HepG2 (cell line): ENCODE measurements at regions not wholly inside any gene's neighbourhood (a gene's known extent, or its start where the extent isn't known, plus 50 kb on each side); places are given as distances from the start of the nearest gene placed in this dataset.

Experiments used
- AKNA ChIP-seq: sonication (generic); formaldehyde crosslinking; IDR thresholded peaks from 2 replicates; pipeline ENCODE4 v1.4.0; 2020; ENCODE audit warnings: missing genetic modification reagents, borderline replicate concordance
- FOXO4 ChIP-seq: sonication (generic); formaldehyde crosslinking; conservative IDR thresholded peaks from 2 replicates; pipeline ENCODE4 v1.8.1; 2023; ENCODE audit warnings: missing genetic modification reagents
- HMGXB3 ChIP-seq: sonication (generic); formaldehyde crosslinking; IDR thresholded peaks from 2 replicates; pipeline ENCODE4 v1.4.0; 2020; ENCODE audit warnings: missing genetic modification reagents, borderline replicate concordance
- NFYB ChIP-seq: sonication (generic); formaldehyde crosslinking; IDR thresholded peaks from 2 replicates; pipeline ENCODE4 v1.4.0; 2020; ENCODE audit warnings: missing genetic modification reagents
- NFYC ChIP-seq: IDR thresholded peaks from 2 replicates; pipeline ENCODE4 v1.6.1; 2016; ENCODE audit warnings: missing genetic modification reagents, missing compliant biosample characterization
- RBAK ChIP-seq: sonication (generic); formaldehyde crosslinking; IDR thresholded peaks from 2 replicates; pipeline ENCODE4 v1.5.1; 2020; ENCODE audit warnings: mild to moderate bottlenecking, missing genetic modification reagents
- SP5 ChIP-seq: IDR thresholded peaks from 2 replicates; pipeline ENCODE4 v1.6.1; 2016; ENCODE audit warnings: low read depth, borderline replicate concordance
- TEAD2 ChIP-seq: sonication (generic); formaldehyde crosslinking; IDR thresholded peaks from 2 replicates; pipeline ENCODE4 v1.9.0; 2021; ENCODE audit warnings: missing genetic modification reagents
- THYN1 ChIP-seq: sonication (generic); formaldehyde crosslinking; IDR thresholded peaks from 2 replicates; pipeline ENCODE4 v1.8.1; 2023; ENCODE audit warnings: low read depth, mild to moderate bottlenecking, moderate library complexity, missing genetic modification reagents, borderline replicate concordance
- ZBTB1 ChIP-seq: sonication (generic); formaldehyde crosslinking; IDR thresholded peaks from 2 replicates; pipeline ENCODE4 v1.4.0; 2020; ENCODE audit warnings: missing genetic modification reagents, borderline replicate concordance
- ZNF687 ChIP-seq: sonication (generic); formaldehyde crosslinking; IDR thresholded peaks from 2 replicates; pipeline ENCODE4 v1.5.1; 2020; ENCODE audit warnings: mild to moderate bottlenecking, missing genetic modification reagents, moderate library complexity
- ZNF740 ChIP-seq: sonication (generic); formaldehyde crosslinking; IDR thresholded peaks from 2 replicates; pipeline ENCODE4 v1.4.0; 2020; ENCODE audit warnings: missing genetic modification reagents
- ZSCAN22 ChIP-seq: sonication (generic); formaldehyde crosslinking; IDR thresholded peaks from 2 replicates; pipeline ENCODE4 v1.4.0; 2020; ENCODE audit warnings: mild to moderate bottlenecking, missing genetic modification reagents

- TF ChIP-seq HMGXB3 (CRISPR knock-in tag) (no peak), AKNA (CRISPR knock-in tag) (no peak), SP5 (CRISPR knock-in tag) (no peak), NFYB (CRISPR knock-in tag) (no peak), ZNF687 (CRISPR knock-in tag) (peak; percentile 93), NFYC (no peak), ZSCAN22 (CRISPR knock-in tag) (no peak), FOXO4 (CRISPR knock-in tag) (no peak), RBAK (CRISPR knock-in tag) (no peak), THYN1 (CRISPR knock-in tag) (no peak), ZBTB1 (no peak), ZNF740 (no peak), TEAD2 (CRISPR knock-in tag) (no peak)
Measured at GRCh38 chr10:78437998-78438906, 404.6 kb downstream of the RPS24 start (continued).
